Right renal cortex interstitium (tissue), 3 donors: ENCODE measurements at regions not wholly inside any gene's neighbourhood (a gene's known extent, or its start where the extent isn't known, plus 50 kb on each side); places are given as distances from the start of the nearest gene placed in this dataset.
"Not testable (repeated sequence)": the region's sequence is repeated elsewhere in the genome, so short reads cannot be mapped to it uniquely, and the experiment has no call there.

ENCODE experiments used
- DNase-seq, 3 donors: peaks; one replicate each; pipeline ENCODE4 v3.0.0-alpha.2; 2013; ENCODE audit warnings: low read depth in 3 of 3, low spot score in 2 of 3

GRCh38 chr1:232579958-232580941 lies 49.7 kb downstream of the SIPA1L2 start:
- no peak for DNase-seq

GRCh38 chr1:232579466-232579865 lies 50.5 kb downstream of the SIPA1L2 start:
- DNase-seq: no peak

- DNase-seq: no peak
Measured at GRCh38 chr1:232578651-232579195, 51.2 kb downstream of the SIPA1L2 start.

DNA sequence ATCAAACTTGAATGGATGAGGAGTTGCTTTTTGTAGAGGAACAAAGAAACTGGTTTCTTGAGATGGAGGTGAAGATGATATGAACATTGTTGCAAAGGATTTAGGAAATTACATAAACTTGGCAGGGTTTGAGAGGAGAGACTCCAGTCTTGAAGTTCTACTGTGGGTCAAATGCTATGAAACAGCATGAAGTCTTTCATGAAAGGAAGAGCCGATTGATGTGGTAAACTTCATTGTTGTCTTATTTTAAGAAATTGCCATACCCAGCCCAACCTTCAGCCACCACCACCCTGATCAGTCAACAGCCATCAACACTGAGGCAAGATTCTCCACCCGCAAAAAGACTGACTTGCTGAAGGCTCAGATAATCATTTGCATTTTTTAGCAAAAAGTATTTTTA lies 52.2 kb downstream of the SIPA1L2 start:
- no peak for DNase-seq

- DNase-seq: no peak
Measured at GRCh38 chr1:232576537-232576936, 53.4 kb downstream of the SIPA1L2 start.

GRCh38 chr1:232575763-232576040 lies 54.2 kb downstream of the SIPA1L2 start:
- no peak for DNase-seq

DNA sequence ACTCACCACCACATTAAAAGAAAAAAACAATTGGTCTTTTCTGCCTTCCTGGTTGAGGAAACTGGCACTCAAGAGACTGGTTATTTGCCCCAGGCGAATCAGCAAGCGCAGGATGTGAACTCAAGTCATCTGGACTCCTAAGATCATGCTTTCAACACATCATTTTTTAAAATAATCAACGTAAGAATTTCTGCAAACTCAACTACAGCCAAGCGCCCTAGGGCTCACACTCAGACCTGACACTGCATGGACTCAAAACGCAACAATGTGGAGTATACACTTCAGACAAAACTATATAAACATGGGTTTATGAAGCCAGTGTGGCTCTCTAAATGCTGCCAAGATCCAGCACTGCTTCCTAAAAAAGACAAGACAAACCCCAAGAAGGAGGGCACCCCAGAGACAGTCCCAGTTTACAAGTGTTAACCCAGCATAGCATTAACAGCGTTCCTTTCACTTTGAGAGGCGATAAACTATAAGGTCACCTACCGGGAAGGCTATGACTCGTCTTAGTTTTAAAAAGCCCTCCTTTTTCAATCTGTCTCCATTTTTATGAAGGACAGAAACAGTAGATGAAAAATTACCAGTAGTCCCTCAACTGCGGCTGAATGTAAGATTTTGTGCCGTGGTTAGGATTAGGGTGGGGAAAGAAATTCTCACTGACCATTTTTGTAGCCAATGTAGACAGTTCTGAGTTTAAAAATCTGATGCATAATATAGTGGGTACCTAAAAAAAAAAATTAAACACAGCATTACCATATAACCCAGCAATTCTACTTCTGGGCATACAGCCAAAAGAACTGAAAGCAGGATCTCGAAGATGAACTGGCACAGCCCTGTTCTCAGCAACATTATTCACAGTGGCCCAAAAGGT lies 54.8 kb downstream of the SIPA1L2 start:
- DNase-seq: no peak

DNA sequence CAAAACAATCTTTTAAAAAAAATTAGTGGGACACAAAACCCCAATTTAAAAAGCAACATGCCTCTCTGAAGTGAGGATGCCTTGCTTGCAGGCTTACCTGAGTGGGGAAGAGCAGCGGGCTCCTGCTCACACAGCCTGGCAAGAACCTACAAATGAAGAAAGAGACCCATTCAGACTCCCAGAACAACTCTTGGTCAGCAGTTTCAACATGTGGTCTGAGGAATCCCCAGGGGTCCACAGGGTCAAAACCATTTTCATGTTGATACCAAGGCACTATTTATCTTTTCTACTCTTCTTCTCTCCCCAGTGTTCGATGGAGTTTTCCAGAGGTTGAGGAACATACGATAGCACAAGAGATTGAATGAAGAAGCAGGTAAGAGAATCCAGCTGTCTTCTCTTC lies 55.9 kb downstream of the SIPA1L2 start:
- no peak for DNase-seq

DNA sequence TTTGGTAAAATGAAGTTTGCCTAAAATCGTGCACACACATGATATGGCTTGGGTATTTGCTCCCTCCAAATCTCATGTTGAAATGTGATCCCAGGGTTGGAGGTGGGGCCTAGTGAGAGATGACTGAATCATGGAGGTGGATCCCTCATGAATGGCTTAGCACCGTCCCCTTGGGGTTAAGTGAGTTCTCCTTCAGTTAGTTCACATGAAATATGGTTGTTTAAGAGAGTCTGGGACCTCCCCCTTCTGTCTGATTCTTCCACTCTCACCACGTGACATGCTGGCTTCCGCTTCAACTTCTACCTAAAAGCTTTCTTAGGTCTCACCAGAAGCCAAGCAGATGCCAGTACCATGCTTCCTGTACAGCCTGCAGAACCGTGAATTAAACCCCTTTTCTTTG lies 58.4 kb downstream of the SIPA1L2 start:
- DNase-seq: no peak

DNA sequence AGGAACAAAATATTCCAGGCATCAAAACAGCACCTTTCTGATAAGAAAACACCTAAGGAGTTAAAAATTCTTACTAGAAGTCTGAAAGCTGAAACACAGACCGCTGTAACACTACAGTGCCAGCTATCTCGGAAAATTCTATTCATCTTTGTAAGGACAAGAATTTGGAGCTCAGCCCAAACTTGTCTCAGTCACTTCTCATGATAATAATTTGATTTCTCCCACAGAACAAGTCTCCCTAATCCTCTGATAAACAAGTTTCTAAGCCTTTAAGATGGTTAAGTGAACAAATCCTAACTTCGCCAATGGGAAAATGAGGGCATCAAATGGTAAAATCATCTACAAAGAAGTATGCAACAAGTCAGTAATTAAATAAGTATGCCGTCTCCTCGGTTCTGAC lies 59.9 kb downstream of the SIPA1L2 start:
- no peak for DNase-seq

DNA sequence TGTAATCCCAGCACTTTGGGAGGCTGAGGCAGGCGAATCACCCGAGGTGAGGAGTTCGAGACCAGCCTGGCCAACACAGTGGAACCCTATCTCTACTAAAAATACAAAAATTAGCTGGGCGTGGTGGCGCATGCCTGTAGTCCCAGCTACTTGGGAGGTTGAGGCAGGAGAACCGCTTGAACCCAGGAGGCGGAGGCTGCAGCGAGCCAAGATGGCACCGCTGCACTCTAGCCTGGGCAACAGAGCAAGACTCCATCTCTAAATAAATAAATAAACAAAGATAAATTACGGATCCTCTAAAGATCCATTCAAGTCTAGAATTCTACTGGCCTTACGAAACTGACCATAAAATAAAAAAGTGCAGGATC lies 60.4 kb downstream of the SIPA1L2 start:
- not testable (repeated sequence) for DNase-seq

- no peak for DNase-seq
Measured at GRCh38 chr1:232568906-232569553, 60.9 kb downstream of the SIPA1L2 start.

- DNase-seq: no peak
Measured at GRCh38 chr1:232568331-232568852, 61.5 kb downstream of the SIPA1L2 start.

DNA sequence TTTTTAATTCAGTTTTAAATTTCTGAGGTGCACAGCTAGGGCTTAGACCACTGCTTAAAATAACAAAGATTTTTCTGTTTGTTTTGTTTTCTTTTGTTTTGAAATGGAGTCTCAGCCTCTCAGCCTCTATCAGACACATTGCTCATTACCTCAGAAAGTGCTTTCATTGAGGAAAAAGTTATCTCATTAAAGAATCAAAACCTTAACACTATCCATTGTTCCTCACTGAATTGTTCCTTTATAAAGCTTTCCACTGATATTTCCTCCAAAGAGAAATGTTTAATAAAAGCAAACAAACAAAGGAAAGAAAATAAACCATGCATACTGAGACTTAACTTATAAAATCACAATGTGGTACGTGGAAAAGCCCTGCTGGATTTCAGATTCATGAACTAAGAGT lies 63.8 kb downstream of the SIPA1L2 start:
- no peak for DNase-seq

- no peak for DNase-seq
Measured at GRCh38 chr1:232562855-232563510, 67.0 kb downstream of the SIPA1L2 start.

GRCh38 chr1:232561381-232561780 lies 68.6 kb downstream of the SIPA1L2 start:
- no peak for DNase-seq

GRCh38 chr1:232560940-232561339 lies 69.0 kb downstream of the SIPA1L2 start:
- no peak for DNase-seq

DNA sequence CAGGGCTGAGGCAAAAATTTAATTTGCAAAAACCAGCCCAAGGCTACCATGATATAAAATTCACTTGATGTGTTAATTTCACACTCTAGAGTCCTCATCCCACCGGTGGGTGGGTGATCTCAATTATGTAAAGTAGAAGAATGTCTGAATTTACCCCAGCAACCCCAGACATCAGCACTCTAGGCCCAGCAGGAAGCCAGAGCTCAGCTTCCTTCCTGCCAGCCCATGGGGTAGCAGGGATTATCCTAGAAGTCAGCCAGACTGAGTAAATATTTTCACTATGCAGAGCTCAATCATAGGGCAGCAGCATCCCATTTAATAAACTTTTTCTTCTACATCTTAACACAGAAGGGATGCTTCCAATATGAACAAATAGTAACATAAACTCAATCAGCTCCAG lies 71.0 kb downstream of the SIPA1L2 start:
- DNase-seq: no peak

GRCh38 chr1:232557502-232558191 lies 72.3 kb downstream of the SIPA1L2 start:
- no peak for DNase-seq

DNA sequence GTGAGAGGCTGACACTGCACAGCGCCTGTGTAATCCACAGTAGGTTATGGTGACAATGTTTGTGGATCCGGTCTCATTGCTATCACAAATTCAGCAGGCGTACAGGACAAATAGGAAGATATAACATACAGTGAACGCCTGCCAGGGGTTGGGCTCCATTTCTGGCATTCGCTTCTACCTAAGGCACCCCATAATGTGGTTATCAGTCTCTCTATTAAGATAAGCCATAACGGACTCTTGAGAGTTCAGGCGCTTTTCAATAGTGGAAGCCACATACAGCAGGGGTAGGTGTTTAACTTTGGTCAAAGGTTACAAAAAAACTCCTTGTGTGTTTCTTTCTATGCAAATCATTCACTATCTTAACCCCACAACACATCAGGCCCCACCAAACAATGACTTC lies 72.8 kb downstream of the SIPA1L2 start:
- DNase-seq: no peak
